Loucy (cell line): ENCODE measurements at regions not wholly inside any gene's neighbourhood (a gene's known extent, or its start where the extent isn't known, plus 50 kb on each side); places are given as distances from the start of the nearest gene placed in this dataset.

Experiments used
- CTCF ChIP-seq: fragments of 200-600 bp; sonication (generic); conservative IDR thresholded peaks from 2 replicates; pipeline ENCODE4 v1.5.1; 2014; ENCODE audit warnings: mild to moderate bottlenecking, antibody characterized with exemption, low read length
- EZH2phosphoT487 ChIP-seq: fragments of 200-600 bp; IDR thresholded peaks from 2 replicates; pipeline ENCODE4 v1.6.1; 2018; ENCODE audit warnings: antibody characterized with exemption, mild to moderate bottlenecking, moderate library complexity, borderline replicate concordance

GRCh38 chr16:73390491-73390890 lies 342.6 kb upstream of the ZFHX3 start:
- TF ChIP-seq EZH2phosphoT487 (no peak), CTCF (no peak)
